KBM-7 (cell line): ENCODE measurements at regions not wholly inside any gene's neighbourhood (a gene's known extent, or its start where the extent isn't known, plus 50 kb on each side); places are given as distances from the start of the nearest gene placed in this dataset.
"Not testable (repeated sequence)": the region's sequence is repeated elsewhere in the genome, so short reads cannot be mapped to it uniquely, and the experiment has no call there.

ENCODE experiments used
- DNase-seq: peaks from one replicate; pipeline ENCODE4 v3.0.0-alpha.2; 2015
- in situ Hi-C: fragments of 300-500 bp; cut with MboI; formaldehyde crosslinking; loops from 2 replicates; pipeline ENCODE4 v1.14.3; 2020; ENCODE audit warnings: low sequenced_read_pairs, low pct_unique_long_range_greater_than_20kb, mixed read lengths

DNA sequence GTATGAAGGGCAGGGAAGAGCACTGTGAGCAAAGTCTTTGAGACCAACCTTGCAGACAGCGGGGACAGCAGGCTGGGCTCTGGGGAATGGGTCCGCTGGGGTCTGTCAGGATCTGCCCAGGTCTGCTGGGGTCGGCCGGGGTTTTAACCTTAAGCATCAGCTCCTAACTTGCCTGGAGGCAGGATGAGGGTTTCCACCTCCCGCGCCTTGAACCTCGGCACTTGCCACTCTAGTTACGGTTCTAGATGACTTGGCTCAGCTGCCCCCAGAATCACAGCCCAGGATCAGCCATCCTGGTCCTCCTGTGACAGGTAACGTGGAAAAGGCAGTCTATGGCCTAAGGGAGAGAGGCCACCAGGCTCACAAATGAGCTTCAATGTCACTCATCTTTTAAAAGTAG is 50.4 kb upstream of the CACUL1 start:
- in situ Hi-C loops: loop anchor here (25.0 kb wide), 1 partner anchor 243 kb away; no protein-coding TSS in a partner anchor
- no peak for DNase-seq

DNA sequence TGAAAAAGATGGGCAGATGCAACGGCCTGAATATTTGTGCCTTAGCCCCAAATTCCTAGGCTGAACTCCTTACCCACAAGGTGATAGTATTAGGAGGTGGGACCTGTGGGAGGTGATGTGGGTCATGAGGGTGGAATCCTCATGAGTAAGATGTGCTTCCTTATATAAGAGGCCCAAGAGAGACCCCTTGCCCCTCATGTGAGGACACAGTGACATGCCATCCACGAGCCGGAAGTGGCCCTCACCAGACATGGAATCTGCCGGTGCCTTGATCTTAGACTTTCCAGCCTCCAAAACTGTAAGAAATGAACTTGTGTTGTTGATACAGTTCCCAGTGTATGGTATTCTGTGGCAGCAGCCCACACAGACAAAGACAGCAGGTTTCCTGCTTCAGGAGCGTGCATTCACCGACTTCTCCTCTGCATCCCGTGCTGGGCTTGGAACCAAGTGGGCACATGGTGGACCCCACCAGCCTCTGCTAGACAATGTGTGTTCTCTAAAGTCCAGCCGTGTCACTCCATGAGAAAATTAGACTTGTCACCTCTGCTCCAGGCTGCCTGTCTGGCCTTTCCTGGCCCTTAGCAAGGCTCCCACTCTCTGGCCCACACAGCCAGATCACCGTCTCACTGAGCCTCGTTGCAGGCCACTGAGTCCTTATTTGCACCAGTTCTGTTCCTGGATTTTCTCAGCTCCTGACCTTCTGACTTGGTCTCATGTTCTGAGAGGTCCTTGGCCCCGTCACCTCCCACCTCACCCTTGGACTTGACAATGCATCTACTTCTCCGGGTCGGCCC is 52.9 kb upstream of the CACUL1 start:
- in situ Hi-C loops: loop anchor here (25.0 kb wide), 1 partner anchor 245 kb away; no protein-coding TSS in a partner anchor
- no peak for DNase-seq

DNA sequence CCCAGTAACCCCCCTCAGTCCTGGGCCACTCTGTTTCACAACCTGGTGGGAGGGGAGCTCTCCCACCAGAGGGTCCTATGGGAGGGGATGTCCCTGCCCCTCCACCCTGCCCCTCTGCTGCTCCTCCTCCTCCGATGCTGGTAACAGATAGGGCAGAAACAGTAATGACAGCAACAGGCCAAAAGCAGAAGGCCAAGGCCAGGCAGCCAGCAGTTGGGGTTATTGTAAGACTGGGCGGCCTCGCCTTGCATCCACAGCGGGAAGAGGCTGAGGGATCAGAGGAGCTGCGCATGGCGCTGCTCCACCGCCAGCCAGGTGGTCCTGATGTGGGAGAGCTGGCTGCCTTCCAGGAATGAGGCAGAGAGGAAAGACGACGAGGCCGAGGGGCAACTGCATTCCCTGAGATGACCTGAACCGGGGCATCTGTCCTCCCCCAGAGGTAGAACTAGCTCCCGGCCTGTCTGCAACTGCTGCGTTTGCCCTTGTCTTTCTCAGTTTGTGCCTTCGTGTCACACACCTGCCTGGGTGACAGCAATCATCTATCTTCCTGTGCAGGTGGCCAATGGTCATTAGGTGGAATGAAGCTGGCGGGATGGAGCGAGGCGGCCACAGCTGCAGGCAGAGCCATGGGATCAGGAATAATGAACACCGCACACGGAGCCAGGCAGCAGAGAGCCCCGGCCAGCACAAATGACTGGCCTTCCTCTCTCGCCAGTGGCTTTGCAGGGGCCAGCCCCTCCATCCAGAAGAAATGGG is 54.0 kb upstream of the CACUL1 start:
- DNase-seq: no peak
- in situ Hi-C loops: loop anchor here (25.0 kb wide), 1 partner anchor 246 kb away; no protein-coding TSS in a partner anchor

GRCh38 chr10:118809357-118810220 is 54.8 kb upstream of the CACUL1 start:
- no peak for DNase-seq
- in situ Hi-C loops: loop anchor here (25.0 kb wide), 1 partner anchor 247 kb away; no protein-coding TSS in a partner anchor

DNA sequence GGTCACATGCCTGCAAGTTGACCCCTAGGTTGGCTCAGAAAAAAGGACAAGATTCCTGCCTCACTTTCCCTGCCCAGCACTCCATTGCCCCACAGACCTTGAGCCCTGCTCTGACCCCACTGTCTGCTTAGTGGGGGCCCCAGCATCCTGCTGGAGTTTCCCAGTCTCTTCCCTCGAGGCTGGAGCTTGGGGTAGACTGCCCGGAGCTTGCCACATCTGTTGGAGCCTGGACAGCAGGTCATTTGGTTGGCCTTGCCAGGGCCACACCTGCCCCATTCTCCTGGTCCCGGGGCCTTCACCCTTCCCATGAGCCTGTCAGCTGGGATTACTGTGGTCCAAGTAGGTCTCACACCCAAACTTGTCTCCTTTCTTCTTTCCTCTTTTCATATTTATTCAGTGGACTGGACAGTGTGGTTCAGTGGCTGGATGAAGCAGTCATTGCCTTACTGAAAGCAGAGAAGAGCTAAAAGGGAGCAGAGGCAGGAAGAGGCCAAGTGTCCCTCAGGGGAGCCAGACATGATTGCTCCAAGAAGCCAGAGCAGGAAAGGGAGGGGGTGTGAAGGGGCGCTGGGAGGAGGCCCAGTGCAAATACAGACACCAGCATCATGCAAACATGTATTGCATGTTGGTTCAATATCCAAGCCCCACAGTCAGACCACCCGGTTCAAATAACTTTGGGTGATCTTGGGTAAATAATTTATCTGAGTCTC is 56.2 kb upstream of the CACUL1 start:
- in situ Hi-C loops: loop anchor here (25.0 kb wide), 1 partner anchor 249 kb away; no protein-coding TSS in a partner anchor
- no peak for DNase-seq

DNA sequence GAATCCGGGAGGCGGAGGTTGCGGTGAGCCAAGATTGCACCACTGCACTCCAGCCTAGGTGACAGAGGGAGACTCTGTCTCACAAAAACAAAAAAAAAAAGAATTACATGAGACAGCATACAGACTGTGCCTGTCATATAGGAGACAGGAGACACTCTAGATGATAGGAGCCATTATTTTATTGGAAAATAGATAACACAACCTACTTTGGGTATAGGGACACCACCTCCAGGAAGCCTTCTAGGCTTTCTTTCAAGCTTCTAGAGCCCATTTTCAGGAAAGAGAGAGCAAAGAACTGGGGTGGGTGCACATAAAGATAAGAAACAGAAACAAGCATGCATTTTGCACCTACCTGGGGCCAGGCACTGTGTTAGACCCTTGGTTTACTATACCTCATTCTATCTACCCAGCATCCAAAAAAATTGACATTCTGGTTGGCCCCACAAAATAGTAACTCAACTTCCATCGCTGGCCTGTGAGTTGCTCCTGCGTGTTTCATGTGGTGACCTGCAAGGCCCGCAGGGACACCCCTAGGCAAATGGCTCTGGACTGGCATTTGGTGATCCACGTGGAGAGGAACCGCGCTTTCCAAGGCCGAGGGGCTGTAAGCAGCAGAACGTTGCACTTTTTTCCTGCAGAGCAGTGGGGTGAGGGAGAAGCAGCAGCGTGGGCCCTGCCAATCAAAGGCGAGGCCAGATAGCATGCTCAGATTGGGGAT is 57.1 kb upstream of the CACUL1 start:
- in situ Hi-C loops: loop anchor here (25.0 kb wide), 1 partner anchor 250 kb away; no protein-coding TSS in a partner anchor
- no peak for DNase-seq

DNA sequence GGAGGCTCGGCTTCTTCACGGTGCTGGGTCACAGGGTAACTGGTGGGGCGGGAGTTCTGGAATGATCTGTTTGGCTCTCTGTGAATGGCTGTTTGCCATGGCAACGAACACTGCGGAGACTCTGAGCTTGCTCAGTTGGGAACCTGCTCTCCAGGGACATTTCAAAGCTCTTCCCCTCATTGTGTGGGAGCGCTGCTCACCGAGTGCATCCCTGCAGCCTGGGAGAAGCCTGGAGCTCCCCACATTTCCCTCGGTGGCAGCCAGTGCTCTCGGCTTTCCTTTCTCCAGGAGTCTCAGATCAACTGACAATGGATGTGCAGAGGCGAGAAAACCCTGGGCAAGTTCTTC is 57.6 kb upstream of the CACUL1 start:
- no peak for DNase-seq
- in situ Hi-C loops: loop anchor here (25.0 kb wide), 1 partner anchor 250 kb away; no protein-coding TSS in a partner anchor

- in situ Hi-C loops: loop anchor here (25.0 kb wide), 1 partner anchor 251 kb away; no protein-coding TSS in a partner anchor
- DNase-seq: not testable (repeated sequence)
Measured at GRCh38 chr10:118813001-118813400, 58.2 kb upstream of the CACUL1 start.

DNA sequence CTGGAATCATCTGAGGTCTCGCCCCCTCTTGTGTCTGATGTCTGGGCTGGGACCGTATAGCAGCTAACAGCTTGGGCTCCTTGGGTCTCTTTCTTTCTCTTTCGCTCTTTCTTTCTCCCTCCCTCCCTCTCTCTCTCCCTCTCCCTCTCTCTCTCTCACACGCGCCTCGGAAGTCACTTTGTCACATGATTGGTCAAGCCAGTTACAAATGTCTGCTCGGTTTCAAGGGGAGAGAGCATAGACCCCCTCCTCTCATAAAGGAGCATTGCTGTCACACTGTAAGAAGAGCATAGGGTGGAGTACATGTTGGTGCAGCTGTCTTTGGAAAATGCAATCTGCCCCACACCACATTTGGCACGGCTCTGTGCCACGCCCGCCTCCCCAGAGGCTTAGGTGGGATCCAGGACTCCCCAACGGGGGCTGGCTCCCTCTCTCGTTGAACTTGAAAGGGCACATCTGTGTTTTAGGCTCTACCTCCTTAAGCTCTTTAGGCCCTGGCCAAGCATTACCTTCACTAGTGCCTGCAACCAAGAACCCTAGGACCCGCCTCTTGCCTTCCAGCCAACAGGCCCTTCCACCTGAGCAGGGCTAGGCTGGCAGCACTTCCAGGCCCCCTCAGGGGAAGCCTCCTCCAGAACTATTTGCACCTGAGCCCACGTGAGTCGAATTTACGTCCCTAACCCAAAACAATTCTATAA is 61.9 kb upstream of the CACUL1 start:
- no peak for DNase-seq
- in situ Hi-C loops: loop anchor here (25.0 kb wide), 1 partner anchor 254 kb away; no protein-coding TSS in a partner anchor

DNA sequence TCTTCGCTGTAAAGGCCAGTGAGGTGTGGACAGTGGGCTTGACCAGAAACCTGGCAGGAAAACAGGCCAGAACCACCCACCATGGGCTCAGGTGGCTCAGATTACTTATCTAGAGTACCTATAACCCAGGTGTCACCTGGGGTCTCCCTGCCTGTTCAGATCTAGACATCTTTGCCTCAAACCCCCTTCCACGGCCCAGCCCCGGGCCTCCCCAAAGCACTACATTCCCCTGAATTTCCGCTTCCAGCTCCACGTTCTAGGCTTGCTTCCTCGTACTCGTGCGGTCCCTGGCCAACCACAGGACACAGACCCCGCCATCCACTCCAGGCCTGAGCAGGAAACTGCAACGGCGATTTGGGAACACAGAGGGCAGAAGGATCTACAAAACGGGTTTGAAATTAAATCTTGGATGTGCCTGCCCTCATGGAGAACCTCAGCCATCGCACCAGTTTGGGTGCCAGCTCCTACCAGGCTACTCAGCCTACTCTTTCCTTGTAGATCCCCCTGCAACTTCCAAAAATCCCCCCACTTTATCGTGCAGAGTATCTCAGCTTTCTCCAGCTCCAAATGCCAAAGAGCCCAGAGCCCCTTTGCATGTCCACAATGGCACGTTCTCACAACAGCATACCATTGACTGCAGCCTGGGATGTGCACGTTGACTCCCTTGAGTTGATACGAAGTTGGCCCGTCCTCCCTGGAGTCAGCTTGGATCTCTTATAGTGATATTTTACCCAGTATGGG is 62.7 kb upstream of the CACUL1 start:
- DNase-seq: no peak
- in situ Hi-C loops: loop anchor here (25.0 kb wide), 1 partner anchor 255 kb away; no protein-coding TSS in a partner anchor

DNA sequence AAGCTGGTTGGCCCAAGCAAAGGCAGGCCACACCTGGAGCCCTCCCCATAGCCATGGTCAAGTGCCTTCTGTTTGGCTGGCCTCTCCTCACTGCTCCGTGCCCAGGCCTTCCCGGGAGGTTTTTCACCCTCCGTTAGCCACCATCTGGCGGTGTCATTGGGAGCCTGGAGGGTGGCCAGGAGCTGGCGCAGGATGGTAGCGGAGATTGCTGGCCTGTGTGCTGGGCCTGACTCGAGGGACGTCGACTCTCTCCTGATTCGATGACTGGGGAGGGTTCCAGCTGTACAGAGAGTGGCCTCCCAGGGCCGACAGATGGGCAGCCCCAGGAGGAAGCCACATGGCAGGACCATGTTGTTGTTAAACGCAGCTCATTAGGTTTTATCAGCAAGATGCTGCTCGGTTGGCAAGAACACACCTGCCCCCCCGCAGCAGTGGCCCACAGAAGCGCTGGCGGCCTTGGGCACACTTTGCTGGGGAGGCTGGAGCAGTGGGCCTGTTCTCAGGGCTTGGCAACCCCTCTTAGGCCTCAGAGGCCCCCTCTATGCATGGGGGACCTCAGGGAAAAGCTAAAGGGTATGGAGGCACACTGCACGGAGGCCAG is 64.0 kb upstream of the CACUL1 start:
- DNase-seq: no peak
- in situ Hi-C loops: loop anchor here (25.0 kb wide), 1 partner anchor 256 kb away; no protein-coding TSS in a partner anchor

GRCh38 chr10:118820326-118821116 is 65.8 kb upstream of the CACUL1 start:
- in situ Hi-C loops: loop anchor here (25.0 kb wide), 1 partner anchor 258 kb away; no protein-coding TSS in a partner anchor
- no peak for DNase-seq

DNA sequence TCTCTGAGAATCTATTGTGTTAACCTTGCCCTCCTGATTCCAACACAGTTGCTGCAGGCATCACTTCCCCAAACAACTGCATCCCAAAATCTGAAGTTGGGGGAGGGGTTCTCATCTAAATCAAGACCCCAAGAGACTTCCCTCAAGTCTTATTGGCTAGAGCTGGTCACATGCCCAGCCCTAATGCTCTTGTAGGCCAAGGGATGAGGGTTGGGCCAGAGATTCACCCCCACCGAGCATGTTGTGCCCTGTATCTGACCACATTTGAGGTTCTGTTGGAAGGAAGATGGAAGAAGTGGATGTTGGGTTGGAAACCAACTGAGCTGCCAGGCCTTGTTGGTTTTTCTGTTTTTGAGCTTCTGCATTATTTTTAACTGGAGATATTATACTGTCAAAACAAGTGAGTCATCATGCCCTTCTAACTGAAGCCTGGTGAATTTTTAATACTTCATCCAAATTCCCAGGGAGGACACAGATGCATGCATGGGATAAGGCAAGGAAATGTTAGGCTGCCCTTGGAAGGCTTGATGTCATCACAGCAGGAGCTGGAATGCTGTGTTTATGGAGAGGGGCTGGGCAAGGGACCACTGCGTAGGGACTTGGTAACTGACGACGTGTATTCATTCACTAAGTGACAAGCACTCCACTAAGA is 68.6 kb upstream of the CACUL1 start:
- DNase-seq: no peak
- in situ Hi-C loops: loop anchor here (25.0 kb wide), 1 partner anchor 261 kb away; no protein-coding TSS in a partner anchor

DNA sequence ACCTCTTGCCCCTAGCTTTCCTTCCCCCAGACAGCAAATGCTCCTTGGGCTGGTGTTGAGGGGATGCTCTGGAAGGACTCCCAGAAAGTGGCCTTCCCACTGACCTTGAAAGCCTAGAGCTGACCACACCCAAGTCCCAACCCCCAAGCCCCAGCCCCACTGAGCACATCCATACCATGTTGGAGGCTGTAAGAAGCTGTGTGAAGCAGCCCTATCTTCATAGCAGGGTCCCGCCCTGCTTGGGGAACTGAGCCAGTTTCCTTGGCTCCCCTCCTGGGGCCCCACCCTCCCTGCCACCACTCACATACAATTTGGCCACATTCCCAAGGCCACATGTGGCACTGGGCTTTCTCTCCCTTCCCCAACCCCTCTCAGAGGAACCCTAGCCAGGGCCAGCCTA is 72.3 kb upstream of the CACUL1 start:
- no peak for DNase-seq
- in situ Hi-C loops: no loop called here
